Esophagus squamous epithelium (tissue), 4 donors: ENCODE measurements at regions not wholly inside any gene's neighbourhood (a gene's known extent, or its start where the extent isn't known, plus 50 kb on each side); places are given as distances from the start of the nearest gene placed in this dataset.

ENCODE experiments used
- POLR2A ChIP-seq, 4 donors: fragments of 450-650 bp; IDR thresholded peaks; one replicate each; pipeline ENCODE4 v1.6.1; 2017; ENCODE audit warnings: antibody characterized with exemption in 4 of 4, mild to moderate bottlenecking in 4 of 4, moderate library complexity in 3 of 4
- TF ChIP-seq, protein P1 (sequence below), 6 experiments: fragments of 450-650 bp in 4 of 6; fragments of 200-600 bp in 2 of 6; sonication (generic) in 2 of 6; IDR thresholded peaks; one replicate each; pipeline ENCODE4 v1.5.1; 2016 to 2019; ENCODE audit warnings: antibody characterized with exemption in 6 of 6, mild to moderate bottlenecking in 4 of 6, moderate library complexity in 4 of 6

DNA sequence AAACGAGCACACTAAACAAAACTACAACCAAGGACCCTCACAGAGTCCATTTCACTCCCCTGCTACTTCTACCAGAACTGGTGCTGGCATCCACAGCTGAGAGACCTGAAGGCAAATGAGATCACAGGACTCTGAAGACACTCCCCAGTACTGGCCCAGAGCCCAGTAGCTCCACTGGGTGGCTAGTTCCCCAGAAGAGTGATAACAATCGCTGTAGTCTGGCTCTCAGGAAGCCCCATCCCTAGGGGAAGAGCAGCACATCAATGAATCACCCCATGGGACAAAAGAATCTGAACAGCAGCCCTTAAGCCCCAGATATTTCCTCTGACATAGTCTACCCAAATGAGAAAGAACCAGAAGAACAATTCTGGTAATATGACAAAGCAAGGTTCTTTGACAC is 190.7 kb upstream of the BMP4 start:
- TF ChIP-seq, protein P1, sequence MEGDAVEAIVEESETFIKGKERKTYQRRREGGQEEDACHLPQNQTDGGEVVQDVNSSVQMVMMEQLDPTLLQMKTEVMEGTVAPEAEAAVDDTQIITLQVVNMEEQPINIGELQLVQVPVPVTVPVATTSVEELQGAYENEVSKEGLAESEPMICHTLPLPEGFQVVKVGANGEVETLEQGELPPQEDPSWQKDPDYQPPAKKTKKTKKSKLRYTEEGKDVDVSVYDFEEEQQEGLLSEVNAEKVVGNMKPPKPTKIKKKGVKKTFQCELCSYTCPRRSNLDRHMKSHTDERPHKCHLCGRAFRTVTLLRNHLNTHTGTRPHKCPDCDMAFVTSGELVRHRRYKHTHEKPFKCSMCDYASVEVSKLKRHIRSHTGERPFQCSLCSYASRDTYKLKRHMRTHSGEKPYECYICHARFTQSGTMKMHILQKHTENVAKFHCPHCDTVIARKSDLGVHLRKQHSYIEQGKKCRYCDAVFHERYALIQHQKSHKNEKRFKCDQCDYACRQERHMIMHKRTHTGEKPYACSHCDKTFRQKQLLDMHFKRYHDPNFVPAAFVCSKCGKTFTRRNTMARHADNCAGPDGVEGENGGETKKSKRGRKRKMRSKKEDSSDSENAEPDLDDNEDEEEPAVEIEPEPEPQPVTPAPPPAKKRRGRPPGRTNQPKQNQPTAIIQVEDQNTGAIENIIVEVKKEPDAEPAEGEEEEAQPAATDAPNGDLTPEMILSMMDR (IDR thresholded peaks at IDR 0.05) = no peak
- TF ChIP-seq POLR2A (IDR thresholded peaks at IDR 0.05) = no peak
